Right ventricle myocardium superior (tissue), 1 donor: ENCODE measurements at regions not wholly inside any gene's neighbourhood (a gene's known extent, or its start where the extent isn't known, plus 50 kb on each side); places are given as distances from the start of the nearest gene placed in this dataset.

Source experiments
- ATAC-seq: fragments of 200-7000 bp; cut with Tn5 transposase; one replicate; pipeline ENCODE4 v1.9.1; 2020; ENCODE audit warnings: mild to moderate bottlenecking; ENCODE audit not compliant: poor library complexity
- DNase-seq: peaks from one replicate; pipeline ENCODE4 v3.0.0-alpha.2; 2020
- intact Hi-C: fragments of 100-400 bp; cut with DNase I; formaldehyde crosslinking; loops from one replicate; pipeline ENCODE4 v1.11.2; 2022
- donor health status: DM: no; HTN: yes; CAD: no; lungs with severe emphysema.

GRCh38 chr4:112881842-112882241 is 167.6 kb upstream of the ANK2 start:
- intact Hi-C loops, result no loop called here
- DNase-seq (no peak), ATAC-seq (no peak)

GRCh38 chr4:112882286-112882685 is 167.2 kb upstream of the ANK2 start:
- ATAC-seq (no peak), DNase-seq (no peak)
- intact Hi-C loops, result no loop called here

- ATAC-seq (no peak), DNase-seq (no peak)
- intact Hi-C loops, result no loop called here
These were observed 165.0 kb upstream of the ANK2 start for GRCh38 chr4:112884406-112884805.

- no peak for ATAC-seq
- DNase-seq, result no peak
These were observed 163.6 kb upstream of the ANK2 start for GRCh38 chr4:112885897-112886296.

DNA sequence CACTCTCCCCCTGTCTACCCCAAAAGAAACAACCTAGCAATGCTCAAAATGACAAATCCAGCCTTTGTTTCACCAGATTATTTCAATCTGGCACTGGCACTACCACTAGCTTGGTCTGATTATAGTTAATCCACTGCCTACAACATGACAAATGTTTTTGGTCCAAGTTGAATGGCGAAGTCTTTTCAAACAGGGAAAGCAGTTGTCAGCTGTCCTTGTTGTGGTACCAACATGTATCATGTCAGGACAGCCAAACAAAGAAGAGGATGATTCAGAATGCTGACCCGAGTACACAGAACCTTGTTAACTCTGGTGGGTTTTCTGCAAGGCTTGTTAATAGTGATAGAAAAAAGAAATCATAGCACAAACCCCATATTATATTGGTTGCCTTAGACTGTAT is 160.8 kb upstream of the ANK2 start:
- DNase-seq (no peak), ATAC-seq (no peak)
- intact Hi-C loops, result no loop called here

More at GRCh38 chr4:112885897-112886296, 163.6 kb upstream of the ANK2 start:
- intact Hi-C loops, result no loop called here

DNA sequence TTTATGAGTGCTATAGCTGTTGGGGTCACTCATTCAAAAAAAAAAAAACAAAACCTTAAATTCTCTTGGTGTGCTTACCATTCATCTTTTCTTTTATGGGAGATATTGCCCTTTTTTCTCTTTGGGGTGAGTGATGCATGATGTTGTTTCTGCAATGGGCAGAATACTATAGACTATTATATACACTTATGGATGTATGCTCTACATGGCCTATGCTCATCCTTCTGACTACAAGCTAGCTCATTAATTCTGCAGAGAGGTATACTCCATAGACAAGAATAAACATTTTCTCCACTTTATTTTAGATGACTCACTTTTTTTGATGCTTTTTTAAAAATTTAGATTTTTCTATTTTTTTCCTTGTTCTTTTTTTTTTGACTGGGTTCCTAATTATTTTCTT is 160.3 kb upstream of the ANK2 start:
- DNase-seq, result no peak
- intact Hi-C loops, result no loop called here
- ATAC-seq, result no peak

- intact Hi-C loops, result no loop called here
- ATAC-seq (peak; percentile 67), DNase-seq (no peak)
These were observed 159.6 kb upstream of the ANK2 start for GRCh38 chr4:112889619-112890527.

- ATAC-seq, result no peak
- no peak for DNase-seq
- intact Hi-C loops, result no loop called here
These were observed 155.0 kb upstream of the ANK2 start for GRCh38 chr4:112894480-112894879.

- ATAC-seq (no peak), DNase-seq (no peak)
- intact Hi-C loops, result no loop called here
These were observed 154.5 kb upstream of the ANK2 start for GRCh38 chr4:112894951-112895350.

- DNase-seq (no peak), ATAC-seq (peak; percentile 41)
- intact Hi-C loops, result no loop called here
These were observed 153.4 kb upstream of the ANK2 start for GRCh38 chr4:112895811-112896608.

DNA sequence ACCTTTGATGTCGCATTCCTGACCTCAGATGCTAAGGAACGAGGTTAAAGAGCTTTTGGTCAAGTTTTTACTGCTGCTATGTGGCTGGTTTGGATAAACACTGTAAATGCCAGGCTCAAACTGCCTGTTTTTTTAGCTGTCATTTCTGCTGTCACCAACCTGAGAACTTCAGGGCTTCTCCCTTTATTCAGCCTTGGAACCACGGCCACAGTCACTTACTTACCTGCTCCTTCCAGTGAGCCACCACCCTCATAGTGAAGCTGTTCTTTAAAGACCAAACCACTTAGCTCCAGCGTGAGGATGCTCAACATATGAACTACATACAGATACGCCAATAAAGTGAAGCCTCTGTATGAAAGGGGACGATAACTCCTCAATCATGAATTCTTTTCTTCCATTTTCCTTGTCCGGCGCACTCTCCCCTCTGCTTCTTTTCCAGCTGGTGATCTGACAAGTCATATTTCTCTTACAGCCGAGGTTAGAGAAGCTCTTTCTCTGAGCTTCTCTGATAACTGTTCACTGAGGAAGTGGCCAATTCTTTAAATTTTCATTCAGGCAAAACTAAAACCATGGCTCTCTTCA is 152.8 kb upstream of the ANK2 start:
- DNase-seq (no peak), ATAC-seq (no peak)
- intact Hi-C loops, result no loop called here

GRCh38 chr4:112897543-112897942 is 151.9 kb upstream of the ANK2 start:
- intact Hi-C loops, result no loop called here
- no peak for DNase-seq
- no peak for ATAC-seq

DNA sequence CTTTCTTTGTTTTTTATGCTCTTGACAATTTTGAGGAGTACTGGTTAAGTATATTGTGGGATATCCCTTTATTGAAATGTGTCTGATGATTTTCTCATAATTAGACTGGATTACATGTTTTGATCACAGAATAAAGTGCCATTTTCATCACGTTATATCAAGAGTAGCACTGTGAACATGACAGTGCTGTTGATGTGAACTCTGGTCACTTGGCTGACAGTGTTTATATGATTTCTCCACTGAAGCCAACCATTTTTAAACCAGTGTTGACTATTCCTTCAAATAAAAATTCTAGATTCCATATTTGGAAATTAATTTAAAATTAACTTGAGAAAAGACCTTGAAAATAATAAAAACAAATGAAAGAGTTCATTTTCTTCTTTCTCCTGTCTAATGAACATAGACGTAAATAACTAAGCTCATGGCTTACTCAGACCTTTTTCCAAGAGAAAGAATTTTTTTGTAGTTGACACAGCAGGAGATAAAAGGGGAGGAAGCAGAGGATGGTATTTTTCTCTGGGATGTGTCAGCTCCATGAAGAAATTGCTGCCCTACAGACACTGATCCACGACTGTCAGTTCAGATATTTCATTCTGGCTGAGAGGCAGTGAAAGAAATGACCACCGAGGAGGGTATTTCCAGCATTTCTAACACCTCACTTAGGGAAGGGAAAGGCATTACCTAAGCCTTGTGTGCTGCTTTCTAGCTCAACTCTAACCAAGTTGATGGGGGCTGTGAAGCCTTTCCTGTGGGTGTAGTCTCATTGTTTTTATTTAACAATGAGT is 150.9 kb upstream of the ANK2 start:
- intact Hi-C loops, result no loop called here
- DNase-seq (no peak), ATAC-seq (no peak)

DNA sequence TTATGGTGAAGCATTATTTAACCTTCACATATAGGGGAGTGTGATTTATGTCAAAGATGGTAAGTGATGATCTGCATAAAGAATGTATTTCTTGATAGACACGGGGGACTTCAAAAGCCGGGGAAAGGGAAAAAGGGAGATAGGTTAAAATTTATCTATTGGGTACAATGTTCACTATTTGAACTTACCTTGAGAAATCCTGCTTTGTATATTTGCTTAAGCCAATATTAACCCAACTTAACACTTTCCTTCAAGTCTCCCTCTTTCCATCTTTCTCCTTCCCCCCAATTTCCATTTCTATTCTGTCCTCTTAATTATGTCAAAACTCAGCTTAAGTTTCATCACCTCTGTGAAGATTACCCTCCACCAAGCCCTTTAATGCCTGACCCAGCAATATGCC is 149.0 kb upstream of the ANK2 start:
- intact Hi-C loops, result no loop called here
- no peak for ATAC-seq
- no peak for DNase-seq

GRCh38 chr4:112901962-112902411 is 147.5 kb upstream of the ANK2 start:
- no peak for DNase-seq
- intact Hi-C loops, result no loop called here
- ATAC-seq, result no peak

DNA sequence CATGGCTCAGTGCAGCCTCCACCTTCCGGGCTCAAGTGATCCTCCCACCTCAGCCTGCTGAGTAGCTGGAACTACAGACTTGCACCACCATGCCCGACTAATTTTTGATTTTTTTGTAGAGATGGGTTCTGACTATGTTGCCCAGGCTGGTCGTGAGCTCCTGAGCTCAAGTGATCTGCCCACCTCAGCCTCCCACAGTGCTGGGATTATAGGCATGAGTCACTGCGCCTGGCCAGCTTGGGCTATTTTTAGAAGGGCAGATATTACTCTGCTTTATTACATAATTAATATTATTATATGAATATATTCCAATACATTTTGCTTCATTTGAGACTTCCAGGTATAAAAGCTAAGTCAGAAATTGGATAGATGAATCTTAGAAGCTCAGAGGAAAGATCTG is 143.7 kb upstream of the ANK2 start:
- DNase-seq (no peak), ATAC-seq (no peak)
- intact Hi-C loops, result no loop called here

DNA sequence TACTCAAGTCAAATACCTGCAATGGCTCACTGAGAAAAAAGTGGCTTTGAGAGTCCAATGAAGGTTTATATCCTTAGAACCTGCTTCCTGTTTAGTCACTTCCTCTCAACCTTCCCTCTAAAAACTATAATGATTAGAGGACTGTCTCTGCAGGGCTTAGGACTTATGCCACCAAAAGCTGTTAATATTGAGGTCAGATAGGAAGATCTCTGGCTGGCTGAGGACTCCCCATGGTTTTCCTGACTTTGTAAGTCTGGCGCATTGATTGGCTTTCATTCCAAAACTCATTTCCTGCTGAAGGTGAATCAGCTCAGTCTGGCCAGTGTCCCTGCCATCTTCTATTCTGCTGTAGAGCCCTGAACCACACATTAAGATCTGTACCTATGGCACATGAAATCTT is 140.9 kb upstream of the ANK2 start:
- intact Hi-C loops, result no loop called here
- DNase-seq, result no peak
- ATAC-seq, result no peak

DNA sequence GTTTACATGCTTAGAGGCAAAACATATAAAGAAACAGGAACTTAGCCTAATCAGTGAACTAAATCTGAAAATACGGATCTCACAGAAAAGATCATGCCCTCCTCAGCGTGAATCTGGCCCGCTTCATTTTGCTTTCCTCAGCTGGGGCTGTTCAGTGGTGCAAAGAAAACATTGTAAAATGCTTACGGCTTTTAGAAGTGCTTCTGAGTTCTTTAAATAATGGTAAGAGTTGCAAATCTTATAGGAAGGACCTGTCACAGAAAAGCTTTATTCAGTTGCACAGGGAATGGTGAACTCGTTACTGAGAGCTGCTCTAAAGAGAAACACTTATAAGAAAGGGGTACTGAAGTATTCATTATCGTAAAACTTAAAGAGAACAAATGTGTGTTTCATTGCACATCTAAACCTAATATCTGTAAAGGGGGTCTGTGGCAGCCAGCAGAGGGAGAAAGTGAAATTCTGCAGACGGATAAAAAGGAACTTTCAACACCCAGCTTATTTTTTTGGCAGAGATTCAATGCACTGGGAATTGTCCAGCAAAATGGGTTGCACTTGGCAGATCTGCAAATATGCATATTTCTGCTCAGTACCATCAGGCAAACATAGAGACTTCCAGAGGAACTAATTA is 139.2 kb upstream of the ANK2 start:
- ATAC-seq, result peak; percentile 85
- no peak for DNase-seq
- intact Hi-C loops, result no loop called here
